Common myeloid progenitor, CD34-positive (primary cell): ENCODE measurements at regions not wholly inside any gene's neighbourhood (a gene's known extent, or its start where the extent isn't known, plus 50 kb on each side); places are given as distances from the start of the nearest gene placed in this dataset.

Experiments
- CTCF ChIA-PET: fragments of 350-600 bp; sonication (Branson Sonifier 250); formaldehyde crosslinking; loops from one replicate; lab custom pipeline; 2021; ENCODE audit warnings: antibody characterized with exemption; lab: Charles Lee
- POLR2A ChIA-PET: fragments of 350-600 bp; sonication (Branson Sonifier 250); formaldehyde crosslinking; loops from one replicate; lab custom pipeline; 2021; ENCODE audit warnings: antibody characterized with exemption; lab: Charles Lee
- DNase-seq, 3 donors: peaks; one replicate each; pipeline versions ENCODE4 v3.0.0 to v3.0.0-alpha.2; 2013
- H3K27ac ChIP-seq, 2 experiments: 1 replicate in 1 of 2; 2 replicates in 1 of 2; pipeline ENCODE4 v1.7.0; 2013; ENCODE audit warnings: inconsistent platforms in 2 of 2, low read length in 2 of 2, mild to moderate bottlenecking in 2 of 2, low read depth in 1 of 2, moderate library complexity in 1 of 2; ENCODE audit not compliant: severe bottlenecking in 2 of 2, insufficient read depth in 1 of 2, poor library complexity in 1 of 2
- H3K27me3 ChIP-seq, 5 experiments: replicated peaks in 2 of 5; 1 replicate in 3 of 5; 2 replicates in 2 of 5; pipeline versions ENCODE4 v1.6.1 to v1.7.0; 2013; ENCODE audit warnings: low read length in 4 of 5, mild to moderate bottlenecking in 2 of 5, moderate library complexity in 2 of 5, inconsistent platforms in 1 of 5; ENCODE audit not compliant: insufficient read depth in 5 of 5, control insufficient read depth in 4 of 5
- H3K36me3 ChIP-seq, 4 experiments: 1 replicate in 2 of 4; 2 replicates in 2 of 4; pipeline versions ENCODE4 v1.6.1 to v1.7.0; 2013; ENCODE audit warnings: low read length in 3 of 4, control low read depth in 1 of 4, mild to moderate bottlenecking in 1 of 4; ENCODE audit not compliant: control insufficient read depth in 4 of 4, insufficient read depth in 4 of 4
- H3K4me1 ChIP-seq, 4 experiments: 1 replicate in 3 of 4; 2 replicates in 1 of 4; pipeline versions ENCODE4 v1.6.1 to v1.7.1; 2013; ENCODE audit warnings: low read length in 3 of 4, mild to moderate bottlenecking in 3 of 4, control low read depth in 1 of 4, inconsistent platforms in 1 of 4, moderate library complexity in 1 of 4; ENCODE audit not compliant: control insufficient read depth in 4 of 4, insufficient read depth in 4 of 4; ENCODE audit errors: control extremely low read depth in 1 of 4
- H3K4me3 ChIP-seq, 7 experiments: 1 replicate in 4 of 7; 2 replicates in 3 of 7; pipeline versions ENCODE4 v1.5.1 to v1.7.0; 2013; ENCODE audit warnings: mild to moderate bottlenecking in 7 of 7, low read length in 6 of 7, moderate library complexity in 6 of 7, inconsistent platforms in 2 of 7, low read depth in 2 of 7, control low read depth in 1 of 7; ENCODE audit not compliant: insufficient read depth in 4 of 7, control insufficient read depth in 1 of 7; ENCODE audit errors: extremely low read depth in 1 of 7
- H3K9me3 ChIP-seq, 5 experiments: 1 replicate in 4 of 5; 2 replicates in 1 of 5; pipeline versions ENCODE4 v1.6.1 to v1.7.1; 2013; ENCODE audit warnings: low read length in 4 of 5, mild to moderate bottlenecking in 2 of 5, inconsistent platforms in 1 of 5, low read depth in 1 of 5, moderate library complexity in 1 of 5; ENCODE audit not compliant: control insufficient read depth in 4 of 5, insufficient read depth in 2 of 5; ENCODE audit errors: control extremely low read depth in 1 of 5
- WGBS: methylation state at CpG from one replicate; pipeline ENCODE4 v1.1.5; 2013; ENCODE audit not compliant: insufficient coverage; 5-methylcytosine and 5-hydroxymethylcytosine counted together

- no peak overlapping the region for H3K4me3 ChIP-seq
- H3K27ac ChIP-seq, result no peak overlapping the region
- H3K9me3 ChIP-seq, result peaks cover 0 to 7% (median 0%) of the 10 kb centered on the region in 5 experiments
- no peaks in the 10 kb centered on the region for H3K36me3 ChIP-seq
- POLR2A ChIA-PET, result no interaction called here
- no peaks in the 10 kb centered on the region for H3K27me3 ChIP-seq
- peaks cover 0 to 16% (median 2%) of the 10 kb centered on the region in 4 experiments for H3K4me1 ChIP-seq
- WGBS, result no CpG with 5 or more reads among the region's 4 CpGs
- CTCF ChIA-PET, result interaction anchor here (1.8 kb wide), 1 partner anchor 71 kb away, joined by 4 read pairs; no protein-coding TSS in a partner anchor
- no peak for DNase-seq
Observed at GRCh38 chr12:4178424-4179170, 95.0 kb upstream of the CCND2 start.

- ChIA-PET CTCF (interaction anchor here (0.7 to 1.8 kb wide), 5 partner anchors 10 to 73 kb away, joined by 3 to 4 read pairs (median 3); no protein-coding TSS in a partner anchor), POLR2A (interaction anchor here (0.7 kb wide), 1 partner anchor 15 kb away, joined by 3 read pairs; no protein-coding TSS in a partner anchor)
- Histone ChIP-seq H3K27me3 (no peaks in the 10 kb centered on the region), H3K36me3 (no peaks in the 10 kb centered on the region), H3K27ac (no peak overlapping the region), H3K9me3 (no peaks in the 10 kb centered on the region), H3K4me3 (no peak overlapping the region), H3K4me1 (peaks cover 0 to 17% (median 2%) of the 10 kb centered on the region in 4 experiments)
- 100% methylated on average over 1 of the region's 2 CpGs for WGBS
- DNase-seq, result peak; percentile 9 to 71 (median 67)
Observed at GRCh38 chr12:4177262-4177661, 96.3 kb upstream of the CCND2 start.

- no peak overlapping the region for H3K4me3 ChIP-seq
- H3K27ac ChIP-seq, result no peak overlapping the region
- H3K36me3 ChIP-seq, result no peaks in the 10 kb centered on the region
- no peaks in the 10 kb centered on the region for H3K9me3 ChIP-seq
- no peak for DNase-seq
- ChIA-PET CTCF (no interaction called here), POLR2A (no interaction called here)
- H3K4me1 ChIP-seq, result peaks cover 0 to 17% (median 2%) of the 10 kb centered on the region in 4 experiments
- H3K27me3 ChIP-seq, result no peaks in the 10 kb centered on the region
Observed at GRCh38 chr12:4176168-4176567, 97.4 kb upstream of the CCND2 start.

GRCh38 chr12:4174417-4174816 is 99.1 kb upstream of the CCND2 start:
- Histone ChIP-seq H3K27ac (no peak overlapping the region), H3K4me1 (peaks cover 0 to 17% (median 4%) of the 10 kb centered on the region in 4 experiments), H3K36me3 (no peaks in the 10 kb centered on the region), H3K27me3 (no peaks in the 10 kb centered on the region), H3K9me3 (no peaks in the 10 kb centered on the region), H3K4me3 (no peak overlapping the region)
- CTCF ChIA-PET, result interaction anchor here (0.8 to 1.8 kb wide), 4 partner anchors 20 to 212 kb away, joined by 3 to 5 read pairs (median 4); no protein-coding TSS in a partner anchor
- peak in 2 of 3 donors; percentile 53 to 61 for DNase-seq
- 95% methylated on average over 2 of the region's 3 CpGs for WGBS
- POLR2A ChIA-PET, result no interaction called here

GRCh38 chr12:4172999-4173398 is 100.6 kb upstream of the CCND2 start:
- Histone ChIP-seq H3K4me3 (no peak overlapping the region), H3K36me3 (no peaks in the 10 kb centered on the region), H3K9me3 (no peaks in the 10 kb centered on the region), H3K27me3 (no peaks in the 10 kb centered on the region), H3K27ac (no peak overlapping the region), H3K4me1 (peaks cover 0 to 17% (median 4%) of the 10 kb centered on the region in 4 experiments)
- no peak for DNase-seq
- ChIA-PET POLR2A (no interaction called here), CTCF (interaction anchor here (1.0 to 1.8 kb wide), 3 partner anchors 11 to 210 kb away, joined by 4 to 5 read pairs (median 4); no protein-coding TSS in a partner anchor)
- 97% methylated on average over 4 of the region's 4 CpGs for WGBS

- no peak overlapping the region for H3K27ac ChIP-seq
- CTCF ChIA-PET, result no interaction called here
- no CpG with 5 or more reads among the region's 3 CpGs for WGBS
- POLR2A ChIA-PET, result no interaction called here
- H3K9me3 ChIP-seq, result no peaks in the 10 kb centered on the region
- H3K4me3 ChIP-seq, result no peak overlapping the region
- no peaks in the 10 kb centered on the region for H3K27me3 ChIP-seq
- no peak for DNase-seq
- H3K4me1 ChIP-seq, result peaks cover 0 to 8% (median 3%) of the 10 kb centered on the region in 4 experiments
- no peaks in the 10 kb centered on the region for H3K36me3 ChIP-seq
Observed at GRCh38 chr12:4171742-4172141, 101.8 kb upstream of the CCND2 start.

GRCh38 chr12:4169959-4170358 is 103.6 kb upstream of the CCND2 start:
- H3K36me3 ChIP-seq, result no peaks in the 10 kb centered on the region
- H3K4me1 ChIP-seq, result peaks cover 4 to 14% (median 8%) of the 10 kb centered on the region in 4 experiments
- DNase-seq, result no peak
- POLR2A ChIA-PET, result no interaction called here
- H3K4me3 ChIP-seq, result no peak overlapping the region
- WGBS, result 77% methylated on average over 4 of the region's 4 CpGs
- no peak overlapping the region for H3K27ac ChIP-seq
- no peaks in the 10 kb centered on the region for H3K27me3 ChIP-seq
- H3K9me3 ChIP-seq, result no peaks in the 10 kb centered on the region
- CTCF ChIA-PET, result interaction anchor here (1.0 kb wide), 1 partner anchor 14 kb away, joined by 5 read pairs; no protein-coding TSS in a partner anchor
